Right atrium auricular region (tissue), 2 donors: ENCODE measurements at regions not wholly inside any gene's neighbourhood (a gene's known extent, or its start where the extent isn't known, plus 50 kb on each side); places are given as distances from the start of the nearest gene placed in this dataset.
A peak's percentile ranks its signal among the peaks of the same experiment; 100 is the strongest.
"Not testable (repeated sequence)": the region's sequence is repeated elsewhere in the genome, so short reads cannot be mapped to it uniquely, and the experiment has no call there.

ENCODE experiments used
- DNase-seq: peaks from one replicate; pipeline ENCODE4 v3.0.0-alpha.2; 2019; ENCODE audit warnings: low spot score
- H3K27ac ChIP-seq, 2 donors: fragments of 200-600 bp; sonication (generic); 1 replicate in 1 of 2; 2 replicates in 1 of 2; pipeline ENCODE4 v1.5.1; 2016 to 2019
- H3K27me3 ChIP-seq, 2 donors: fragments of 200-600 bp; sonication (generic); one replicate each; pipeline versions ENCODE4 v1.5.1 to v1.6.0; 2017 to 2019
- H3K36me3 ChIP-seq: fragments of 200-600 bp; sonication (generic); one replicate; pipeline ENCODE4 v1.5.1; 2016
- H3K4me1 ChIP-seq, 2 donors: fragments of 200-600 bp; sonication (generic); one replicate each; pipeline versions ENCODE4 v1.5.1 to v1.6.0; 2017 to 2019
- H3K4me3 ChIP-seq, 2 donors: fragments of 200-600 bp; sonication (generic); 1 replicate in 1 of 2; 2 replicates in 1 of 2; pipeline ENCODE4 v1.5.1; 2017 to 2019; ENCODE audit warnings: mild to moderate bottlenecking in 1 of 2, moderate library complexity in 1 of 2
- H3K9me3 ChIP-seq, 2 donors: fragments of 200-600 bp; sonication (generic); one replicate each; pipeline ENCODE4 v1.5.1; 2019
- CTCF ChIP-seq, 2 donors: fragments of 200-600 bp; sonication (generic); IDR thresholded peaks; one replicate each; pipeline ENCODE4 v1.5.1; 2019; ENCODE audit warnings: antibody characterized with exemption in 2 of 2

DNA sequence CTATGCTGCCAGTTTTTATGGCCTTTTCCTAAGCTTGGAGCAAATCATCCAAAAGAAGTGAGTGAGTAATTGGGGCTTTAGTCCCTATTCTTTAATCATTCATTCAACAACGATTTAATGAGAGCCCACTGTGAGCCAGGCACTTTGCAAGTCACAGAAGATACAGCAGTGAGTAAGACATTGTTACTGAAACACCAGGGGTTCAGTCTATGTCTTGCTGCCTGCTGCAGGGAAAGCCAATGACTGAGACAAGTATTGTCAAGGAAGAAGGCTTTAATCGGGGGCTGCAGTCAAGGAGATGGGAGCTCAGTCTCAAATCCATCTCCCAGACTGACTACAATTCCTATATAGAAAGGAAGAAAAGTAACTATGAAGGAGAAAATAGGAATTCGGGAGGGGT is 228.3 kb downstream of the FAM181B start:
- DNase-seq: no peak
- H3K4me3 ChIP-seq: no peak overlapping the region
- H3K27me3 ChIP-seq: no peaks in the 10 kb centered on the region
- H3K27ac ChIP-seq: no peak overlapping the region
- H3K4me1 ChIP-seq: peaks cover 0 to 19% of the 10 kb centered on the region in 2 donors
- no peak for TF ChIP-seq CTCF (IDR thresholded peaks at IDR 0.05)
- no peaks in the 10 kb centered on the region for H3K9me3 ChIP-seq
- no peaks in the 10 kb centered on the region for H3K36me3 ChIP-seq

DNA sequence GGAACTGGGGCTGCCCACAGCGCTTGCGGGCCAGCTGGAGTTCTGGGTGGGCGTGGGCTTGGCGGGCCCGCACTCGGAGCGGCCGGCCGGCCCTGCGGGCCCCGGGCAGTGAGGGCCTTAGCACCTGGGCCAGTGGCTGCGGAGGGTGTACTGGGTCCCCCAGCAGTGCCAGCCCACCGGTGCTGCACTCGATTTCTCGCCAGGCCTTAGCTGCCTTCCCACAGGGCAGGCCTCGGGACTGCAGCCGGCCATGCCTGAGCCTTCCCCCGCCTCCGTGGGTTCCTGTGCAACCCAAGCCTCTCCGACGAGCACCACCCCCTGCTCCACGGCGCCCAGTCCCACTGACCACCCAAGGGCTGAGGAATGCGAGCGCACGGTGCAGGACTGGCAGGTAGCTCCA is 232.5 kb downstream of the FAM181B start:
- H3K4me1 ChIP-seq, H3K9me3 ChIP-seq, H3K27me3 ChIP-seq, H3K36me3 ChIP-seq, H3K27ac ChIP-seq, DNase-seq, H3K4me3 ChIP-seq: not testable (repeated sequence)

GRCh38 chr11:82494988-82495432 is 238.7 kb downstream of the FAM181B start:
- H3K4me3 ChIP-seq: no peak overlapping the region
- no peak for DNase-seq

DNA sequence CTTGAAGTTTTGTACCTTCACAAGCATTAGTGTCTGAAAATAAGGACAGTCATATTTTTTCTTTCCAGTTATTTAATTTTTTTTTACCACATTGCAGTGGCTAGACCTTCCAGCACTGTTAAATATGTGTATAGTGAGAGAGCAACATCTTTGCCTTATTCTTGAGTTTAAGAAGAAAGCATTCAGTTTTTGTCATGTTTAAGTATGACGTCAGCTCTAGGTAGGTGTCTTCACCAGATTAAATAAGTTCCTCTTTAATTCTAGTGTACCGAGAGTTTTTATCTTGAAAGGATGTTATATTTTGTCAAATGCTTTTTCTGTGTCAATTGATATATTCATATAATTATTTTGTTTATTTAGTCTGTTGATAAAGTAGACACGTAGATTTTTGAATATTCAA is 258.8 kb downstream of the FAM181B start:
- no peaks in the 10 kb centered on the region for H3K4me1 ChIP-seq
- no peak for DNase-seq
- H3K36me3 ChIP-seq: no peaks in the 10 kb centered on the region
- H3K9me3 ChIP-seq: peaks cover 0 to 4% of the 10 kb centered on the region in 2 donors
- no peaks in the 10 kb centered on the region for H3K27me3 ChIP-seq
- TF ChIP-seq CTCF (IDR thresholded peaks at IDR 0.05): no peak
- no peak overlapping the region for H3K27ac ChIP-seq
- H3K4me3 ChIP-seq: no peak overlapping the region

More at GRCh38 chr11:82494988-82495432, 238.7 kb downstream of the FAM181B start:
- no peaks in the 10 kb centered on the region for H3K36me3 ChIP-seq
- H3K27me3 ChIP-seq: no peaks in the 10 kb centered on the region
- H3K4me1 ChIP-seq: no peaks in the 10 kb centered on the region
- no peak overlapping the region for H3K27ac ChIP-seq
- peak in 1 of 2 donors; percentile 44 for TF ChIP-seq CTCF (IDR thresholded peaks at IDR 0.05)
- peaks cover 0 to 18% of the 10 kb centered on the region in 2 donors for H3K9me3 ChIP-seq

DNA sequence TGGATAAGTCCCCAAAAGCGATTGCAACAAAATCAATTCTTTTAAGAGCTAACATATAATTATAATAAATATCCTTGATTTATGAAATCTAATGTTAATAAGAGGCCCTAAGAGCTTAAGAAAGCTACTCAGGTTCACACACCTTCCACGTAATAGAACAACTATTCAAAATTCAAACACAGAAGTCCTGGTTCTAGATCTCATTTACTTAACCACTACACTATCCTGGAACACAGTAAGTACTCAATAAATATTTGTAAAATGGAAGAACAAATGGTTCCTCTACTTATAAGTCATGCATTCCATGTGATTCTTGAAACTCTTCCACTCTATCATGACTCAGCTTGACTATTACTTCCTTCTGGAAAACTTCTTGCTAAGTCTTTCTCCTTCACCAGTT is 268.2 kb downstream of the FAM181B start:
- H3K36me3 ChIP-seq: no peaks in the 10 kb centered on the region
- H3K9me3 ChIP-seq: no peaks in the 10 kb centered on the region
- no peaks in the 10 kb centered on the region for H3K27me3 ChIP-seq
- no peaks in the 10 kb centered on the region for H3K4me1 ChIP-seq
- H3K4me3 ChIP-seq: no peak overlapping the region
- H3K27ac ChIP-seq: no peak overlapping the region
- DNase-seq: no peak
- no peak for TF ChIP-seq CTCF (IDR thresholded peaks at IDR 0.05)

GRCh38 chr11:82462608-82463242 is 270.9 kb downstream of the FAM181B start:
- Histone ChIP-seq H3K36me3 (no peaks in the 10 kb centered on the region), H3K27ac (peak overlapping the region; percentile 11 to 50), H3K4me1 (no peaks in the 10 kb centered on the region), H3K4me3 (no peak overlapping the region), H3K27me3 (no peaks in the 10 kb centered on the region), H3K9me3 (no peaks in the 10 kb centered on the region)
- DNase-seq: no peak
- no peak for TF ChIP-seq CTCF (IDR thresholded peaks at IDR 0.05)
